Keratinocyte (primary cell): ENCODE measurements at regions not wholly inside any gene's neighbourhood (a gene's known extent, or its start where the extent isn't known, plus 50 kb on each side); places are given as distances from the start of the nearest gene placed in this dataset.

ENCODE experiments used
- EZH2 ChIP-seq: IDR thresholded peaks from one replicate; pipeline ENCODE4 v1.6.1; 2012; ENCODE audit warnings: inconsistent platforms, mild to moderate bottlenecking, low read length, moderate library complexity
- TF ChIP-seq, protein P1 (sequence below), 3 experiments: IDR thresholded peaks in 1 of 3; conservative IDR thresholded peaks in 1 of 3; optimal IDR thresholded peaks in 1 of 3; 2 replicates in 2 of 3; 3 replicates in 1 of 3; pipeline versions ENCODE3 to v1.5.1; 2011; ENCODE audit warnings: low read length in 3 of 3, mild to moderate bottlenecking in 3 of 3, moderate library complexity in 2 of 3, control low read depth in 1 of 3, inconsistent platforms in 1 of 3; ENCODE audit not compliant: insufficient read depth in 2 of 3; ENCODE audit errors: extremely low read depth in 1 of 3

DNA sequence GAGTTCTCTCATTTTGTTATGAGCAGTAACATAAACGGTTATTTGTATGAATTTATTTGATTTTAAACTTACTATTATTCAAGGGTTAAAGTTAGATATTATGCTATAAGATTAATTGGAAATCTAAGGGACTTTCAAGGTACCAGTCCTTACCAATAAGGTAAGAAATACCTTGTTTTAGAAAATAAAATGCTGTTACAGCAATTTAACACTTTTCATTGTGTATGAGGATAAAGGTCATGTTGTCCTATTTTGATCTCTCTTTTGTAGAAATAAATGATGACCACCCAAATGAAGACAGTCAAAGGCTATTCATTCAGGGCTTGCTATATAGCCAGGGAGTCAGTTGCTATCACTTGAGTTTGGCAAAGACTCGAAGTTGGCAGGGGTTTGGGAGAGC, 1185.9 kb upstream of the GOT2 start:
- TF ChIP-seq, protein P1, sequence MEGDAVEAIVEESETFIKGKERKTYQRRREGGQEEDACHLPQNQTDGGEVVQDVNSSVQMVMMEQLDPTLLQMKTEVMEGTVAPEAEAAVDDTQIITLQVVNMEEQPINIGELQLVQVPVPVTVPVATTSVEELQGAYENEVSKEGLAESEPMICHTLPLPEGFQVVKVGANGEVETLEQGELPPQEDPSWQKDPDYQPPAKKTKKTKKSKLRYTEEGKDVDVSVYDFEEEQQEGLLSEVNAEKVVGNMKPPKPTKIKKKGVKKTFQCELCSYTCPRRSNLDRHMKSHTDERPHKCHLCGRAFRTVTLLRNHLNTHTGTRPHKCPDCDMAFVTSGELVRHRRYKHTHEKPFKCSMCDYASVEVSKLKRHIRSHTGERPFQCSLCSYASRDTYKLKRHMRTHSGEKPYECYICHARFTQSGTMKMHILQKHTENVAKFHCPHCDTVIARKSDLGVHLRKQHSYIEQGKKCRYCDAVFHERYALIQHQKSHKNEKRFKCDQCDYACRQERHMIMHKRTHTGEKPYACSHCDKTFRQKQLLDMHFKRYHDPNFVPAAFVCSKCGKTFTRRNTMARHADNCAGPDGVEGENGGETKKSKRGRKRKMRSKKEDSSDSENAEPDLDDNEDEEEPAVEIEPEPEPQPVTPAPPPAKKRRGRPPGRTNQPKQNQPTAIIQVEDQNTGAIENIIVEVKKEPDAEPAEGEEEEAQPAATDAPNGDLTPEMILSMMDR (optimal IDR thresholded peaks at IDR 0.05 in 1 of 3, IDR thresholded peaks at IDR 0.05 in 1 of 3, conservative IDR thresholded peaks at IDR 0.05 in 1 of 3; ENCODE audit: extremely low read depth in 1 of 3, insufficient read depth in 2 of 3, low read length in 3 of 3): no peak
- TF ChIP-seq EZH2: no peak
